ENCODE measurements at regions not wholly inside any gene's neighbourhood (a gene's known extent, or its start where the extent isn't known, plus 50 kb on each side); places are given as distances from the start of the nearest gene placed in this dataset.

DNA sequence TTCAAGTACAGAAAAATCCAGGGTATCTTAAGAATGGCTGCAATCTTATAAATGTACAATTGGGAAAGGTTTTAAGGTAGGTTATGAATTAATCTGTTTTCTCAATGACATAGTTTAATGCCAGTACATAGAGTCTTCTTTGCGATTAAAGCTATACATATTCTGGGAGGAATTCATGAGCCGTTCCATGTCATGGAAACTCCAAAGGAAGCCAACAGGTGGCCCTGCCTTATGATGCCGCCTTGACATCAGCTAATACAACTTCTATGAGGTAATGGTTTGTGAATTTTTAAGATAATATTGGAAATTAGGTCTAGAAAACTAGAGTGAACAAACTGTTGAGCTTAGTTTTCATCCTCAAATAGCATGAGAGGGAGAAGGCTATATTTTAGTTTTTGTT is 713.4 kb downstream of the EFNA5 start:
- Histone ChIP-seq H3K9me3 (ENCODE audit: control insufficient read depth, insufficient read depth, low read length) (no peaks in the 10 kb centered on the region), H4K20me1 (ENCODE audit: insufficient read depth, low read length) (no peaks in the 10 kb centered on the region), H4K5ac (ENCODE audit: low read depth, low read length) (no peak overlapping the region), H3K9ac (ENCODE audit: low read depth, low read length) (no peak overlapping the region), H2BK15ac (ENCODE audit: low read depth, low read length) (no peak overlapping the region), H2BK120ac (ENCODE audit: low read depth, low read length) (no peak overlapping the region), H2AK5ac (ENCODE audit: low read depth, low read length) (no peak overlapping the region), H2AFZ (replicated peaks; ENCODE audit: low read length, poor library complexity) (no peak overlapping the region), H3K79me1 (ENCODE audit: low read depth in 1 of 2, low read length in 2 of 2) (no peaks in the 10 kb centered on the region), H4K8ac (ENCODE audit: low read depth in 2 of 2, low read length in 2 of 2) (no peak overlapping the region), H3K56ac (ENCODE audit: extremely low read depth, insufficient read depth, low read length) (no peak overlapping the region), H3K36me3 (ENCODE audit: control insufficient read depth, insufficient read depth, low read length) (no peaks in the 10 kb centered on the region), H3K23ac (ENCODE audit: low read depth, low read length) (no peak overlapping the region), H3K4me1 (ENCODE audit: control insufficient read depth, insufficient read depth, low read length) (no peaks in the 10 kb centered on the region), H3K14ac (replicated peaks; ENCODE audit: low read depth, low read length) (no peak overlapping the region), H3K18ac (ENCODE audit: low read depth, low read length) (no peak overlapping the region), H2BK5ac (ENCODE audit: low read depth, low read length, poor library complexity, severe bottlenecking) (no peak overlapping the region), H3K4ac (ENCODE audit: low read depth, low read length) (no peak overlapping the region), H2BK20ac (ENCODE audit: low read depth, low read length) (no peak overlapping the region), H4K91ac (ENCODE audit: insufficient read depth, low read depth, low read length) (no peak overlapping the region), H3K27me3 (ENCODE audit: control insufficient read depth, insufficient read depth, low read length) (no peaks in the 10 kb centered on the region), H3K4me2 (ENCODE audit: low read depth, low read length) (no peak overlapping the region), H2AK9ac (replicated peaks; ENCODE audit: low read depth, low read length, poor library complexity) (no peak overlapping the region), H3K9me1 (ENCODE audit: insufficient read depth, low read length) (no peaks in the 10 kb centered on the region), H3K4me3 (ENCODE audit: insufficient read depth, low read depth, low read length) (no peak overlapping the region), H3K27ac (ENCODE audit: insufficient read depth, low read length) (no peak overlapping the region)
- TF ChIP-seq RFX5 (IDR thresholded peaks at IDR 0.05; ENCODE audit: low read depth, low read length) (no peak), CEBPB (IDR thresholded peaks at IDR 0.05; ENCODE audit: low read depth, low read length) (no peak)
- DNase-seq (no peak), ATAC-seq (ENCODE audit: low read depth) (no peak)
- POLR2A ChIA-PET (ENCODE audit: unreplicated experiment) = no interaction called here
- in situ Hi-C loops (cut with MboI; ENCODE audit: low sequenced_read_pairs) (no loop called here), intact Hi-C loops (cut with micrococcal nuclease) (no loop called here), dilution Hi-C loops (cut with HindIII; ENCODE audit: low sequenced_read_pairs, unreplicated experiment) (no loop called here)
- BruUV-seq (replicated peaks) = no TSS peak
- CTCF ChIA-PET = no interaction called here
- WGBS, 2 experiments (ENCODE audit: extremely low coverage in 2 of 2, insufficient read length in 1 of 2) = no CpG with 5 or more reads among the region's 3 CpGs

Measured in IMR-90 (cell line).